GM06990 (cell line): ENCODE measurements at regions not wholly inside any gene's neighbourhood (a gene's known extent, or its start where the extent isn't known, plus 50 kb on each side); places are given as distances from the start of the nearest gene placed in this dataset.

ENCODE experiments used
- DNase-seq: peaks from one replicate; pipeline ENCODE4 v3.0.0-alpha.2; 2011; ENCODE audit not compliant: insufficient read length; ENCODE audit errors: extremely low read depth
- H3K27me3 ChIP-seq: replicated peaks from 2 replicates; pipeline ENCODE4 v1.6.0; 2011; ENCODE audit warnings: low read length; ENCODE audit not compliant: control insufficient read depth, insufficient read depth
- H3K36me3 ChIP-seq: 2 replicates; pipeline ENCODE4 v1.5.1; 2011; ENCODE audit warnings: low read length; ENCODE audit not compliant: control insufficient read depth, insufficient read depth
- H3K4me3 ChIP-seq: replicated peaks from 2 replicates; pipeline ENCODE4 v1.5.1; 2011; ENCODE audit warnings: low read depth, mild to moderate bottlenecking, control low read depth, low read length
- TF ChIP-seq, protein P1 (sequence below): IDR thresholded peaks from 2 replicates; pipeline ENCODE4 v1.5.1; 2011; ENCODE audit warnings: low read length, control low read depth, mild to moderate bottlenecking, inconsistent platforms; ENCODE audit not compliant: insufficient read depth, poor library complexity, severe bottlenecking

- no peak overlapping the region for H3K4me3 ChIP-seq
Observed at GRCh38 chr6:149185799-149186357, 131.6 kb upstream of the TAB2 start.

DNA sequence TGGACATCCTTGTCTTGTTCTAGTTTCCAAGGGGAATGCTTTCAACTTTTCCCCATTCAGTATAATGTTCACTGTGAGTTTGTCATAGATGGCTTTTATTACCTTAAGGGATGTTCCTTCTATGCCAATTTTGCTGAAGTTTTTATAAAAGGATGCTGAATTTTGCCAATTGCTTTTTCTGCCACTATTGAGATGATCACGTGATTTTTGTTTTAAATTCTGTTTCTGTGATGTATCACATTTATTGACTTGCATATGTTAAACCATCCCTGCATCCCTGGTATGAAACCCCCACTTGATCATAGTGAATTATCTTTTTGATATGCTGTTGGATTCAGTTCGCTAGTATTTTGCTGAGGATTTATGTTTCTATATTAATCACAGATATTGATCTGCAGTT lies 130.6 kb upstream of the TAB2 start:
- Histone ChIP-seq H3K27me3 (no peaks in the 10 kb centered on the region), H3K36me3 (no peaks in the 10 kb centered on the region), H3K4me3 (no peak overlapping the region)
- no peak for DNase-seq
- TF ChIP-seq, protein P1, sequence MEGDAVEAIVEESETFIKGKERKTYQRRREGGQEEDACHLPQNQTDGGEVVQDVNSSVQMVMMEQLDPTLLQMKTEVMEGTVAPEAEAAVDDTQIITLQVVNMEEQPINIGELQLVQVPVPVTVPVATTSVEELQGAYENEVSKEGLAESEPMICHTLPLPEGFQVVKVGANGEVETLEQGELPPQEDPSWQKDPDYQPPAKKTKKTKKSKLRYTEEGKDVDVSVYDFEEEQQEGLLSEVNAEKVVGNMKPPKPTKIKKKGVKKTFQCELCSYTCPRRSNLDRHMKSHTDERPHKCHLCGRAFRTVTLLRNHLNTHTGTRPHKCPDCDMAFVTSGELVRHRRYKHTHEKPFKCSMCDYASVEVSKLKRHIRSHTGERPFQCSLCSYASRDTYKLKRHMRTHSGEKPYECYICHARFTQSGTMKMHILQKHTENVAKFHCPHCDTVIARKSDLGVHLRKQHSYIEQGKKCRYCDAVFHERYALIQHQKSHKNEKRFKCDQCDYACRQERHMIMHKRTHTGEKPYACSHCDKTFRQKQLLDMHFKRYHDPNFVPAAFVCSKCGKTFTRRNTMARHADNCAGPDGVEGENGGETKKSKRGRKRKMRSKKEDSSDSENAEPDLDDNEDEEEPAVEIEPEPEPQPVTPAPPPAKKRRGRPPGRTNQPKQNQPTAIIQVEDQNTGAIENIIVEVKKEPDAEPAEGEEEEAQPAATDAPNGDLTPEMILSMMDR: no peak

More at GRCh38 chr6:149185799-149186357, 131.6 kb upstream of the TAB2 start:
- DNase-seq: no peak
- Histone ChIP-seq H3K27me3 (no peaks in the 10 kb centered on the region), H3K36me3 (no peaks in the 10 kb centered on the region)
- TF ChIP-seq, protein P1: no peak

- no peak for DNase-seq
- Histone ChIP-seq H3K4me3 (no peak overlapping the region), H3K36me3 (no peaks in the 10 kb centered on the region), H3K27me3 (no peaks in the 10 kb centered on the region)
- TF ChIP-seq, protein P1: peak; percentile 68
Observed at GRCh38 chr6:149190224-149190831, 127.2 kb upstream of the TAB2 start.

DNA sequence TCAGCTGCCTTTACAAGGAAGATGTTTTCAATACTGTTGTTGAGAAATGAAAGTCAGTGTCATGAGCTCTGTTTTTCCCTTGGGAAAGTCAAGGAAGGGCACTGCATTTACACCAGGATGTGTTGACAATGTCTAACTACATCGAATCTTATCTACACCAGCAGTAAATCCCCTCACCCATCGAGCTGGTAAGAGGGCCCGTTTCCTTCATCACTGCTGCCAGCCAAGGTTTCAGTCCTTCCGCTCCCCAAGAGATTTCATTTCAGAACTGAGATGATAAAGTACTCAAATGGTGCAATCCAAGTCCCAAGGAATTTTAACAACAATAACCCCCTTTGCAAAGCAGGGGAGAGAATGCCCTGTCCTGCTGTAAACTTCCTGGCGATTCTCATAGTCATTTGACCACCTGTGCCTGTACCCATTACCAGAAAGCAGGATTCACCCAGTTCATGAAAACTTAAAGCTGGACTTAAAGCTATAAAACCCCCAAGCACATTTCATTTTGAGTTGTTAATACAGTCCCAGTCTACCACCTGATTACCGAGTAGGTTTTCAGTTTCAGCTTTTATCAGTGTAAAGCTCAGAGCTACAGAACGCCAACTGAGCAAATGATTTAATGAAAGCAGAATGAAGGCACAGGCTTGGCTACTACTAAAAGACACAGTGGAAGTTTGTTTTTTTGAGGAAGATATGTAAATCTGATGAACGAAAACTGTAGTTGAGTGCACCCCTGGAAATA lies 122.5 kb upstream of the TAB2 start:
- Histone ChIP-seq H3K4me3 (peak overlapping the region; percentile 13), H3K27me3 (no peaks in the 10 kb centered on the region), H3K36me3 (no peaks in the 10 kb centered on the region)
- TF ChIP-seq, protein P1: no peak
- no peak for DNase-seq

DNA sequence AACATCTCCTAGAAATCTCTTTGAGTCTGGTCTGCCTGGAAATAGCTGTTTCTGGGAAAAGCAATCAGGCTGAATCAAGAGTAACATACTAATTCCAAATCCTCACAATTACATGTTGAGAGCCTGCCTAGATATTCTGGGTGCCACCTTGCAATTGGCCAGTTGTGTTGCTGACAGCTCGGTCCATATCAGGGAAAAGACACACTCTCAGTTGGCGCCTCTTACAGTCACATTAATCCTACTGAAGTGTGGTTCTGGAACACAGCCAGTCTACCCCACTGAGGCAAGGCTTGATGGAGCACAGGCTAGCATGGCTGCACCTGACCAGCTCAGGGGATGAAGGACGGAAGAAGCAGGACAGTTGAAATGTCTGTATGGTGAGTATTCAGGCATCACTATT lies 121.4 kb upstream of the TAB2 start:
- H3K36me3 ChIP-seq: no peaks in the 10 kb centered on the region
- no peak overlapping the region for H3K4me3 ChIP-seq
- no peak for DNase-seq
- TF ChIP-seq, protein P1: no peak
- H3K27me3 ChIP-seq: no peaks in the 10 kb centered on the region
